Prostate gland (tissue), 2 donors: ENCODE measurements at regions not wholly inside any gene's neighbourhood (a gene's known extent, or its start where the extent isn't known, plus 50 kb on each side); places are given as distances from the start of the nearest gene placed in this dataset.

ENCODE experiments used
- POLR2A ChIP-seq: fragments of 450-650 bp; IDR thresholded peaks from one replicate; pipeline ENCODE4 v1.6.1; 2016; ENCODE audit warnings: antibody characterized with exemption, mild to moderate bottlenecking
- POLR2AphosphoS5 ChIP-seq: sonication (generic); formaldehyde crosslinking; IDR thresholded peaks from one replicate; pipeline ENCODE4 v1.6.1; 2017; ENCODE audit warnings: antibody characterized with exemption
- TF ChIP-seq, protein P1 (sequence below), 4 experiments: fragments of 200-600 bp in 2 of 4; fragments of 450-650 bp in 2 of 4; sonication (generic) in 2 of 4; IDR thresholded peaks; 1 replicate in 3 of 4; 2 replicates in 1 of 4; pipeline ENCODE4 v1.5.1; 2016 to 2019; ENCODE audit warnings: antibody characterized with exemption in 4 of 4, mild to moderate bottlenecking in 2 of 4, moderate library complexity in 2 of 4

DNA sequence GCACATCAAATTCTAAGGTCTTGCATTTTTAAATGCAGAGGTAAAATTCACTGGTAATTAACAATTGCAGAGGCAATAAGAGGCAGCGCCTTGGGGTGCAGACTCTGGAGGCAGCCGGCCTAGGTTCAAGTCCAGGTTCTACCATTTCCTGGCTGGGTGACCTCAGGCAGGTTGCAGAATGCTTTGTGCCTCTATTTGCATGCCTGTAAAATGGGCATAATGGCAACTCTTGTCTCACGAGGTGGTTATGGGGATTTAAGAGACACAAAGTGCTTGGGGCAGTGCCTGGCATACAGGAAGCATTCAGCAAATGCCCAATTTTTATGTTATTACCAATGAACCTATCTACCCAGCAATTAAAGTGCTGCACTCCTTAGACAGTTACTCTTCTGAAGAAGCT, 180.0 kb upstream of the LHX5 start:
- TF ChIP-seq, protein P1, sequence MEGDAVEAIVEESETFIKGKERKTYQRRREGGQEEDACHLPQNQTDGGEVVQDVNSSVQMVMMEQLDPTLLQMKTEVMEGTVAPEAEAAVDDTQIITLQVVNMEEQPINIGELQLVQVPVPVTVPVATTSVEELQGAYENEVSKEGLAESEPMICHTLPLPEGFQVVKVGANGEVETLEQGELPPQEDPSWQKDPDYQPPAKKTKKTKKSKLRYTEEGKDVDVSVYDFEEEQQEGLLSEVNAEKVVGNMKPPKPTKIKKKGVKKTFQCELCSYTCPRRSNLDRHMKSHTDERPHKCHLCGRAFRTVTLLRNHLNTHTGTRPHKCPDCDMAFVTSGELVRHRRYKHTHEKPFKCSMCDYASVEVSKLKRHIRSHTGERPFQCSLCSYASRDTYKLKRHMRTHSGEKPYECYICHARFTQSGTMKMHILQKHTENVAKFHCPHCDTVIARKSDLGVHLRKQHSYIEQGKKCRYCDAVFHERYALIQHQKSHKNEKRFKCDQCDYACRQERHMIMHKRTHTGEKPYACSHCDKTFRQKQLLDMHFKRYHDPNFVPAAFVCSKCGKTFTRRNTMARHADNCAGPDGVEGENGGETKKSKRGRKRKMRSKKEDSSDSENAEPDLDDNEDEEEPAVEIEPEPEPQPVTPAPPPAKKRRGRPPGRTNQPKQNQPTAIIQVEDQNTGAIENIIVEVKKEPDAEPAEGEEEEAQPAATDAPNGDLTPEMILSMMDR (IDR thresholded peaks at IDR 0.05) = no peak
- TF ChIP-seq POLR2A (no peak), POLR2AphosphoS5 (no peak)
